GM23338 (cell line): ENCODE measurements at regions not wholly inside any gene's neighbourhood (a gene's known extent, or its start where the extent isn't known, plus 50 kb on each side); places are given as distances from the start of the nearest gene placed in this dataset.
A peak's percentile ranks its signal among the peaks of the same experiment; 100 is the strongest.

Experiments
- ATAC-seq: fragments of 200-7000 bp; cut with Tn5 transposase; 3 replicates; pipeline ENCODE4 v1.9.1; 2020
- DNase-seq: peaks from one replicate; pipeline ENCODE4 v3.0.0-alpha.2; 2015; ENCODE audit warnings: low spot score
- H2AFZ ChIP-seq: fragments of 200-600 bp; sonication (generic); 2 replicates; pipeline ENCODE4 v1.8.0; 2016; ENCODE audit warnings: antibody characterized with exemption, mild to moderate bottlenecking, moderate library complexity
- H3F3A ChIP-seq: fragments of 200-600 bp; sonication (generic); replicated peaks from 2 replicates; pipeline ENCODE4 v1.8.0; 2017; ENCODE audit warnings: antibody characterized with exemption, mixed run types, low read depth
- H3K27ac ChIP-seq: fragments of 200-600 bp; sonication (generic); 2 replicates; pipeline ENCODE4 v1.6.1; 2016; ENCODE audit warnings: low read depth
- H3K27me3 ChIP-seq: fragments of 200-600 bp; sonication (generic); 2 replicates; pipeline ENCODE4 v1.8.0; 2016; ENCODE audit warnings: mild to moderate bottlenecking, mixed run types, moderate library complexity; ENCODE audit not compliant: insufficient read depth
- H3K36me3 ChIP-seq: fragments of 200-600 bp; sonication (generic); 2 replicates; pipeline ENCODE4 v1.8.0; 2016; ENCODE audit warnings: mild to moderate bottlenecking; ENCODE audit not compliant: insufficient read depth
- H3K4me1 ChIP-seq: fragments of 200-600 bp; sonication (generic); 2 replicates; pipeline ENCODE4 v1.8.0; 2016; ENCODE audit warnings: mild to moderate bottlenecking, moderate library complexity; ENCODE audit not compliant: insufficient read depth
- H3K4me2 ChIP-seq: fragments of 200-600 bp; sonication (generic); 2 replicates; pipeline ENCODE4 v1.7.1; 2017; ENCODE audit warnings: mixed run types
- H3K4me3 ChIP-seq: fragments of 200-600 bp; sonication (generic); 2 replicates; pipeline ENCODE4 v1.6.1; 2016; ENCODE audit warnings: mixed run types
- H3K79me2 ChIP-seq: fragments of 200-600 bp; sonication (generic); replicated peaks from 2 replicates; pipeline ENCODE4 v1.8.0; 2017; ENCODE audit warnings: mild to moderate bottlenecking; ENCODE audit not compliant: insufficient read depth
- H3K9me2 ChIP-seq: fragments of 200-600 bp; sonication (generic); 2 replicates; pipeline ENCODE4 v1.8.0; 2017; ENCODE audit not compliant: insufficient read depth
- H4K20me1 ChIP-seq: fragments of 200-600 bp; sonication (generic); replicated peaks from 2 replicates; pipeline ENCODE4 v1.8.0; 2017; ENCODE audit warnings: mild to moderate bottlenecking; ENCODE audit not compliant: insufficient read depth
- H3K27ac Mint-ChIP-seq: 2 replicates; pipeline ENCODE4 v1.8.0; 2020; ENCODE audit warnings: inconsistent platforms, mild to moderate bottlenecking, moderate library complexity, mixed read lengths
- H3K27me3 Mint-ChIP-seq: 3 replicates; pipeline ENCODE4 v1.8.0; 2022; ENCODE audit warnings: low read depth, mild to moderate bottlenecking, moderate library complexity, mixed read lengths, inconsistent platforms; ENCODE audit not compliant: insufficient read depth, poor library complexity
- H3K36me3 Mint-ChIP-seq: 3 replicates; pipeline ENCODE4 v1.8.0; 2021; ENCODE audit warnings: low read depth, mild to moderate bottlenecking, inconsistent platforms, moderate library complexity, mixed read lengths
- H3K4me1 Mint-ChIP-seq: 3 replicates; pipeline ENCODE4 v1.8.0; 2020; ENCODE audit warnings: mild to moderate bottlenecking, inconsistent platforms, mixed read lengths
- H3K4me3 Mint-ChIP-seq: 3 replicates; pipeline ENCODE4 v1.8.0; 2021; ENCODE audit warnings: moderate library complexity, mild to moderate bottlenecking, inconsistent platforms, mixed read lengths
- H3K9me3 Mint-ChIP-seq: 3 replicates; pipeline ENCODE4 v1.8.0; 2020; ENCODE audit warnings: moderate library complexity, mild to moderate bottlenecking, inconsistent platforms, mixed read lengths
- CREB1 ChIP-seq: fragments of 250-450 bp; sonication (Bioruptor Pico); IDR thresholded peaks from 2 replicates; pipeline ENCODE4 v1.5.0; 2020; ENCODE audit warnings: low read depth, mild to moderate bottlenecking, moderate library complexity
- EZH2 ChIP-seq: fragments of 200-600 bp; sonication (generic); IDR thresholded peaks from one replicate; pipeline ENCODE4 v1.8.0; 2017; ENCODE audit warnings: antibody characterized with exemption, mild to moderate bottlenecking, low read depth; ENCODE audit not compliant: unreplicated experiment
- EZH2phosphoT487 ChIP-seq: fragments of 200-600 bp; sonication (generic); IDR thresholded peaks from one replicate; pipeline ENCODE4 v1.8.1; 2018; ENCODE audit warnings: antibody characterized with exemption; ENCODE audit not compliant: unreplicated experiment
- JUNB ChIP-seq: IDR thresholded peaks from one replicate; pipeline ENCODE4 v1.6.1; 2016; ENCODE audit warnings: antibody characterized with exemption; ENCODE audit not compliant: unreplicated experiment
- NANOG ChIP-seq: IDR thresholded peaks from 2 replicates; pipeline ENCODE4 v1.6.1; 2016; ENCODE audit warnings: antibody characterized with exemption, borderline replicate concordance
- POLR2AphosphoS5 ChIP-seq: IDR thresholded peaks from 2 replicates; pipeline ENCODE4 v1.6.1; 2016; ENCODE audit warnings: antibody characterized with exemption, low read depth
- STAT1 ChIP-seq: IDR thresholded peaks from one replicate; pipeline ENCODE4 v1.6.1; 2016; ENCODE audit warnings: antibody characterized with exemption; ENCODE audit not compliant: unreplicated experiment
- ZNF114 ChIP-seq: fragments of 250-450 bp; sonication (Bioruptor Pico); IDR thresholded peaks from 2 replicates; pipeline ENCODE4 v1.5.0; 2020; ENCODE audit warnings: mild to moderate bottlenecking, moderate library complexity
- ZNF331 ChIP-seq: fragments of 250-450 bp; sonication (Bioruptor Pico); IDR thresholded peaks from 2 replicates; pipeline ENCODE4 v1.5.0; 2020; ENCODE audit warnings: low read depth, mild to moderate bottlenecking, moderate library complexity
- TF ChIP-seq, protein P1 (sequence below), 2 experiments: fragments of 200-600 bp in 1 of 2; sonication (generic) in 1 of 2; conservative IDR thresholded peaks; 2 replicates each; pipeline versions ENCODE4 v1.5.1 to v1.6.1; 2016 to 2017; ENCODE audit warnings: antibody characterized with exemption in 2 of 2, low read depth in 2 of 2, mild to moderate bottlenecking in 2 of 2, moderate library complexity in 1 of 2
- TF ChIP-seq, protein P2 (sequence below): IDR thresholded peaks from one replicate; pipeline ENCODE4 v1.6.1; 2018; ENCODE audit warnings: antibody characterized with exemption; ENCODE audit not compliant: unreplicated experiment
- TF ChIP-seq, protein P3 (sequence below): fragments of 250-450 bp; sonication (Bioruptor Pico); IDR thresholded peaks from 2 replicates; pipeline ENCODE4 v1.5.0; 2020; ENCODE audit warnings: mild to moderate bottlenecking, moderate library complexity
- TF ChIP-seq, protein P4 (sequence below): IDR thresholded peaks from 2 replicates; pipeline ENCODE4 v1.6.1; 2016; ENCODE audit warnings: antibody characterized with exemption

DNA sequence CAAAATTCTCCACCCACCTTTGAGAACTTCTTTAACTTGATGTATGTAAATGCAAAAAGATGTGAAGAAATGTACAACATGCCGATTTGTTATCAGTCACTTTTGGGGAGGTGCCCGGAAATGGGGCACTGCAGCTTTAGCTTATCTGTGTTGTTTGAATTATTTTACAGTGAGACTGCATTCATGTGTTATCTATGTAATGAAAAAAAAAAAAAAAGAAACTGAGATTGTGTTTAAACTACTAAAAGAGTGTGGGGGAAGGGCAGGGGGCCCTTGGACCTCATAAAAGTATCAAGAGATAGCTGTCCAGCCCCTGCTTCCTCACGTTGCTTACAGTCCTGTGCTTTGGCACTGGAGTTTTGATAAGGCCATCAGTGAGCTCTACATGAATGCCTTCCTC lies 259.4 kb downstream of the STK31 start:
- 0 out of 3 replicates have a peak, but pooled peaks cover 4% of the 10 kb centered on the region for H3K9me3 Mint-ChIP-seq
- Histone ChIP-seq H3K27me3 (no peaks in the 10 kb centered on the region), H3F3A (no peaks in the 10 kb centered on the region), H2AFZ (peak overlapping the region; percentile 95), H3K4me3 (no peak overlapping the region), H3K9me2 (peaks cover 4% of the 10 kb centered on the region; the same call in 1 of the 2 replicates), H3K27ac (no peak overlapping the region), H3K4me2 (no peak overlapping the region), H3K4me1 (peaks cover 15% of the 10 kb centered on the region), H4K20me1 (no peaks in the 10 kb centered on the region), H3K36me3 (no peaks in the 10 kb centered on the region), H3K79me2 (no peaks in the 10 kb centered on the region)
- H3K4me1 Mint-ChIP-seq = peaks cover 27% of the 10 kb centered on the region
- TF ChIP-seq ZNF331 (CRISPR knock-in tag) = no peak
- no peak for TF ChIP-seq STAT1
- TF ChIP-seq, protein P1, sequence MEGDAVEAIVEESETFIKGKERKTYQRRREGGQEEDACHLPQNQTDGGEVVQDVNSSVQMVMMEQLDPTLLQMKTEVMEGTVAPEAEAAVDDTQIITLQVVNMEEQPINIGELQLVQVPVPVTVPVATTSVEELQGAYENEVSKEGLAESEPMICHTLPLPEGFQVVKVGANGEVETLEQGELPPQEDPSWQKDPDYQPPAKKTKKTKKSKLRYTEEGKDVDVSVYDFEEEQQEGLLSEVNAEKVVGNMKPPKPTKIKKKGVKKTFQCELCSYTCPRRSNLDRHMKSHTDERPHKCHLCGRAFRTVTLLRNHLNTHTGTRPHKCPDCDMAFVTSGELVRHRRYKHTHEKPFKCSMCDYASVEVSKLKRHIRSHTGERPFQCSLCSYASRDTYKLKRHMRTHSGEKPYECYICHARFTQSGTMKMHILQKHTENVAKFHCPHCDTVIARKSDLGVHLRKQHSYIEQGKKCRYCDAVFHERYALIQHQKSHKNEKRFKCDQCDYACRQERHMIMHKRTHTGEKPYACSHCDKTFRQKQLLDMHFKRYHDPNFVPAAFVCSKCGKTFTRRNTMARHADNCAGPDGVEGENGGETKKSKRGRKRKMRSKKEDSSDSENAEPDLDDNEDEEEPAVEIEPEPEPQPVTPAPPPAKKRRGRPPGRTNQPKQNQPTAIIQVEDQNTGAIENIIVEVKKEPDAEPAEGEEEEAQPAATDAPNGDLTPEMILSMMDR (conservative IDR thresholded peaks at IDR 0.05; ENCODE audit: low read depth in 2 of 2) = no peak
- TF ChIP-seq, protein P2, sequence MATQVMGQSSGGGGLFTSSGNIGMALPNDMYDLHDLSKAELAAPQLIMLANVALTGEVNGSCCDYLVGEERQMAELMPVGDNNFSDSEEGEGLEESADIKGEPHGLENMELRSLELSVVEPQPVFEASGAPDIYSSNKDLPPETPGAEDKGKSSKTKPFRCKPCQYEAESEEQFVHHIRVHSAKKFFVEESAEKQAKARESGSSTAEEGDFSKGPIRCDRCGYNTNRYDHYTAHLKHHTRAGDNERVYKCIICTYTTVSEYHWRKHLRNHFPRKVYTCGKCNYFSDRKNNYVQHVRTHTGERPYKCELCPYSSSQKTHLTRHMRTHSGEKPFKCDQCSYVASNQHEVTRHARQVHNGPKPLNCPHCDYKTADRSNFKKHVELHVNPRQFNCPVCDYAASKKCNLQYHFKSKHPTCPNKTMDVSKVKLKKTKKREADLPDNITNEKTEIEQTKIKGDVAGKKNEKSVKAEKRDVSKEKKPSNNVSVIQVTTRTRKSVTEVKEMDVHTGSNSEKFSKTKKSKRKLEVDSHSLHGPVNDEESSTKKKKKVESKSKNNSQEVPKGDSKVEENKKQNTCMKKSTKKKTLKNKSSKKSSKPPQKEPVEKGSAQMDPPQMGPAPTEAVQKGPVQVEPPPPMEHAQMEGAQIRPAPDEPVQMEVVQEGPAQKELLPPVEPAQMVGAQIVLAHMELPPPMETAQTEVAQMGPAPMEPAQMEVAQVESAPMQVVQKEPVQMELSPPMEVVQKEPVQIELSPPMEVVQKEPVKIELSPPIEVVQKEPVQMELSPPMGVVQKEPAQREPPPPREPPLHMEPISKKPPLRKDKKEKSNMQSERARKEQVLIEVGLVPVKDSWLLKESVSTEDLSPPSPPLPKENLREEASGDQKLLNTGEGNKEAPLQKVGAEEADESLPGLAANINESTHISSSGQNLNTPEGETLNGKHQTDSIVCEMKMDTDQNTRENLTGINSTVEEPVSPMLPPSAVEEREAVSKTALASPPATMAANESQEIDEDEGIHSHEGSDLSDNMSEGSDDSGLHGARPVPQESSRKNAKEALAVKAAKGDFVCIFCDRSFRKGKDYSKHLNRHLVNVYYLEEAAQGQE = no peak
- TF ChIP-seq, protein P3, sequence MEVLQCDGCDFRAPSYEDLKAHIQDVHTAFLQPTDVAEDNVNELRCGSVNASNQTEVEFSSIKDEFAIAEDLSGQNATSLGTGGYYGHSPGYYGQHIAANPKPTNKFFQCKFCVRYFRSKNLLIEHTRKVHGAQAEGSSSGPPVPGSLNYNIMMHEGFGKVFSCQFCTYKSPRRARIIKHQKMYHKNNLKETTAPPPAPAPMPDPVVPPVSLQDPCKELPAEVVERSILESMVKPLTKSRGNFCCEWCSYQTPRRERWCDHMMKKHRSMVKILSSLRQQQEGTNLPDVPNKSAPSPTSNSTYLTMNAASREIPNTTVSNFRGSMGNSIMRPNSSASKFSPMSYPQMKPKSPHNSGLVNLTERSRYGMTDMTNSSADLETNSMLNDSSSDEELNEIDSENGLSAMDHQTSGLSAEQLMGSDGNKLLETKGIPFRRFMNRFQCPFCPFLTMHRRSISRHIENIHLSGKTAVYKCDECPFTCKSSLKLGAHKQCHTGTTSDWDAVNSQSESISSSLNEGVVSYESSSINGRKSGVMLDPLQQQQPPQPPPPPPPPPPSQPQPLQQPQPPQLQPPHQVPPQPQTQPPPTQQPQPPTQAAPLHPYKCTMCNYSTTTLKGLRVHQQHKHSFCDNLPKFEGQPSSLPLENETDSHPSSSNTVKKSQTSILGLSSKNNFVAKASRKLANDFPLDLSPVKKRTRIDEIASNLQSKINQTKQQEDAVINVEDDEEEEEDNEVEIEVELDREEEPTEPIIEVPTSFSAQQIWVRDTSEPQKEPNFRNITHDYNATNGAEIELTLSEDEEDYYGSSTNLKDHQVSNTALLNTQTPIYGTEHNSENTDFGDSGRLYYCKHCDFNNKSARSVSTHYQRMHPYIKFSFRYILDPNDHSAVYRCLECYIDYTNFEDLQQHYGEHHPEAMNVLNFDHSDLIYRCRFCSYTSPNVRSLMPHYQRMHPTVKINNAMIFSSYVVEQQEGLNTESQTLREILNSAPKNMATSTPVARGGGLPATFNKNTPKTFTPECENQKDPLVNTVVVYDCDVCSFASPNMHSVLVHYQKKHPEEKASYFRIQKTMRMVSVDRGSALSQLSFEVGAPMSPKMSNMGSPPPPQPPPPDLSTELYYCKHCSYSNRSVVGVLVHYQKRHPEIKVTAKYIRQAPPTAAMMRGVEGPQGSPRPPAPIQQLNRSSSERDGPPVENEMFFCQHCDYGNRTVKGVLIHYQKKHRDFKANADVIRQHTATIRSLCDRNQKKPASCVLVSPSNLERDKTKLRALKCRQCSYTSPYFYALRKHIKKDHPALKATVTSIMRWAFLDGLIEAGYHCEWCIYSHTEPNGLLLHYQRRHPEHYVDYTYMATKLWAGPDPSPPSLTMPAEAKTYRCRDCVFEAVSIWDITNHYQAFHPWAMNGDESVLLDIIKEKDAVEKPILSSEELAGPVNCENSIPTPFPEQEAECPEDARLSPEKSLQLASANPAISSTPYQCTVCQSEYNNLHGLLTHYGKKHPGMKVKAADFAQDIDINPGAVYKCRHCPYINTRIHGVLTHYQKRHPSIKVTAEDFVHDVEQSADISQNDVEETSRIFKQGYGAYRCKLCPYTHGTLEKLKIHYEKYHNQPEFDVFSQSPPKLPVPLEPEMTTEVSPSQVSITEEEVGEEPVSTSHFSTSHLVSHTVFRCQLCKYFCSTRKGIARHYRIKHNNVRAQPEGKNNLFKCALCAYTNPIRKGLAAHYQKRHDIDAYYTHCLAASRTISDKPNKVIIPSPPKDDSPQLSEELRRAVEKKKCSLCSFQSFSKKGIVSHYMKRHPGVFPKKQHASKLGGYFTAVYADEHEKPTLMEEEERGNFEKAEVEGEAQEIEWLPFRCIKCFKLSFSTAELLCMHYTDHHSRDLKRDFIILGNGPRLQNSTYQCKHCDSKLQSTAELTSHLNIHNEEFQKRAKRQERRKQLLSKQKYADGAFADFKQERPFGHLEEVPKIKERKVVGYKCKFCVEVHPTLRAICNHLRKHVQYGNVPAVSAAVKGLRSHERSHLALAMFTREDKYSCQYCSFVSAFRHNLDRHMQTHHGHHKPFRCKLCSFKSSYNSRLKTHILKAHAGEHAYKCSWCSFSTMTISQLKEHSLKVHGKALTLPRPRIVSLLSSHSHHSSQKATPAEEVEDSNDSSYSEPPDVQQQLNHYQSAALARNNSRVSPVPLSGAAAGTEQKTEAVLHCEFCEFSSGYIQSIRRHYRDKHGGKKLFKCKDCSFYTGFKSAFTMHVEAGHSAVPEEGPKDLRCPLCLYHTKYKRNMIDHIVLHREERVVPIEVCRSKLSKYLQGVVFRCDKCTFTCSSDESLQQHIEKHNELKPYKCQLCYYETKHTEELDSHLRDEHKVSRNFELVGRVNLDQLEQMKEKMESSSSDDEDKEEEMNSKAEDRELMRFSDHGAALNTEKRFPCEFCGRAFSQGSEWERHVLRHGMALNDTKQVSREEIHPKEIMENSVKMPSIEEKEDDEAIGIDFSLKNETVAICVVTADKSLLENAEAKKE (CRISPR knock-in tag) = no peak
- TF ChIP-seq POLR2AphosphoS5 = no peak
- no peak for TF ChIP-seq CREB1 (CRISPR knock-in tag)
- TF ChIP-seq, protein P4, sequence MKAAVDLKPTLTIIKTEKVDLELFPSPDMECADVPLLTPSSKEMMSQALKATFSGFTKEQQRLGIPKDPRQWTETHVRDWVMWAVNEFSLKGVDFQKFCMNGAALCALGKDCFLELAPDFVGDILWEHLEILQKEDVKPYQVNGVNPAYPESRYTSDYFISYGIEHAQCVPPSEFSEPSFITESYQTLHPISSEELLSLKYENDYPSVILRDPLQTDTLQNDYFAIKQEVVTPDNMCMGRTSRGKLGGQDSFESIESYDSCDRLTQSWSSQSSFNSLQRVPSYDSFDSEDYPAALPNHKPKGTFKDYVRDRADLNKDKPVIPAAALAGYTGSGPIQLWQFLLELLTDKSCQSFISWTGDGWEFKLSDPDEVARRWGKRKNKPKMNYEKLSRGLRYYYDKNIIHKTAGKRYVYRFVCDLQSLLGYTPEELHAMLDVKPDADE = no peak
- no peak for TF ChIP-seq JUNB
- no peak for TF ChIP-seq EZH2phosphoT487
- TF ChIP-seq EZH2 = no peak
- TF ChIP-seq NANOG = no peak
- no peak for TF ChIP-seq ZNF114 (CRISPR knock-in tag)
- no peaks in the 10 kb centered on the region for H3K27me3 Mint-ChIP-seq
- ATAC-seq (no peak), DNase-seq (no peak)
- 0 out of 2 replicates have a peak overlapping the region, but pooled peaks have one; percentile 53 for H3K27ac Mint-ChIP-seq
- no peak overlapping the region for H3K4me3 Mint-ChIP-seq
- H3K36me3 Mint-ChIP-seq = no peaks in the 10 kb centered on the region
